ENCODE measurements at regions not wholly inside any gene's neighbourhood (a gene's known extent, or its start where the extent isn't known, plus 50 kb on each side); places are given as distances from the start of the nearest gene placed in this dataset.

DNA sequence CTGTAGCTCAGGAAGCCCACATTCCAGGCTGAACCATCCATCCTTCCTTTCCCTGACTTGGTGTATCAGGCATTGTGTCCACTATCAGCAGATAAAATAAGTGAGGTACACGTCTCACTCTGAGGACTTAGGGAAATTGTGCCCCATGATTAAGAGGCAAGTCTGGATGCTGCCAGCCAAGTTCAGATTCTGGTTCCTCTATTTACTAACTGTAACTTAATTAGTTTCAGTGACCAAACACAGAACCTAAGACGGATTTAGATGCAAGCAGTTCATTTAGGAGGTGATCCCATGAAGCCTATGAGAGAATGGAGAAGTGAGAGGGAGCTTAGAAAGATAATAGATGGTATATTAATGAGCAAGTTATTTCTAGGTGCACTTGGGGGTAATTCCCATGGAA lies 56.6 kb upstream of the PACRGL start:
- Mint-ChIP-seq H3K36me3 (ENCODE audit: unreplicated experiment) (no peaks in the 10 kb centered on the region), H3K27ac (ENCODE audit: unreplicated experiment) (no peak overlapping the region), H3K4me1 (ENCODE audit: low read depth, unreplicated experiment) (no peaks in the 10 kb centered on the region), H3K27me3 (ENCODE audit: unreplicated experiment) (no peaks in the 10 kb centered on the region), H3K9me3 (ENCODE audit: unreplicated experiment) (no peaks in the 10 kb centered on the region), H3K4me3 (ENCODE audit: unreplicated experiment) (no peak overlapping the region)
- no peak for DNase-seq
- TF ChIP-seq CTCF (IDR thresholded peaks at IDR 0.05; ENCODE audit: partially characterized antibody, unreplicated experiment), result no peak

GRCh38 chr4:20645236-20645635 lies 55.0 kb upstream of the PACRGL start:
- no peak for TF ChIP-seq CTCF (IDR thresholded peaks at IDR 0.05; ENCODE audit: partially characterized antibody, unreplicated experiment)
- Mint-ChIP-seq H3K4me3 (ENCODE audit: unreplicated experiment) (no peak overlapping the region), H3K27ac (ENCODE audit: unreplicated experiment) (no peak overlapping the region)

DNA sequence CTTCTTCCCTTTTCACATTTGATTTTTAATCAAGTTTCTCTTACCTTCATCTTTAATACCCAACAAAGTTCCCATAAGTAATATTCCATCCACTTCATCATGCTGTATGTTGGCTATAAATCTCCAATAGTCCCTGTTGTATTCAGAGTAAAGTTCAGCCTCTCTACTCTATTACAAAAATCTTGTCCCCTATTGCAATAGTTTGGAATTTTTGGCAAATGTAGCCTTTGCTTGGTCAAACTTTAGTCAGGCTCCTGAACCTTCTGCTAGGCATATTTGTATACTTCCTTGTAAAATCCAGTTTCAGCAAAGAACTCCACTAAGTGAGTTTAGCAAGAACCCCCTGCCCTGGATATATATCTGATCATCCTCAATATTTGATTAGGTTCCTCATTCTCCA lies 54.0 kb upstream of the PACRGL start:
- Mint-ChIP-seq H3K27me3 (ENCODE audit: unreplicated experiment) (no peaks in the 10 kb centered on the region), H3K36me3 (ENCODE audit: unreplicated experiment) (no peaks in the 10 kb centered on the region), H3K9me3 (ENCODE audit: unreplicated experiment) (no peaks in the 10 kb centered on the region), H3K4me1 (ENCODE audit: low read depth, unreplicated experiment) (no peaks in the 10 kb centered on the region), H3K27ac (ENCODE audit: unreplicated experiment) (no peak overlapping the region), H3K4me3 (ENCODE audit: unreplicated experiment) (no peak overlapping the region)
- DNase-seq, result no peak
- no peak for TF ChIP-seq CTCF (IDR thresholded peaks at IDR 0.05; ENCODE audit: partially characterized antibody, unreplicated experiment)

More at GRCh38 chr4:20645236-20645635, 55.0 kb upstream of the PACRGL start:
- DNase-seq, result no peak
- no peaks in the 10 kb centered on the region for H3K36me3 Mint-ChIP-seq (ENCODE audit: unreplicated experiment)
- no peaks in the 10 kb centered on the region for H3K4me1 Mint-ChIP-seq (ENCODE audit: low read depth, unreplicated experiment)
- no peaks in the 10 kb centered on the region for H3K27me3 Mint-ChIP-seq (ENCODE audit: unreplicated experiment)
- no peaks in the 10 kb centered on the region for H3K9me3 Mint-ChIP-seq (ENCODE audit: unreplicated experiment)

Small RNAs in the stretch of these regions (microRNA-seq; reads per million reads assigned to microRNA genes)
- gene MIR218-1 (ENCODE audit: unreplicated experiment), result 7.3 reads per million, percentile 40 among the genes with 10 or more reads in this experiment

Data from glutamatergic neuron (in vitro differentiated cells).